Nucleus accumbens (tissue), 56 donors: ENCODE measurements at regions not wholly inside any gene's neighbourhood (a gene's known extent, or its start where the extent isn't known, plus 50 kb on each side); places are given as distances from the start of the nearest gene placed in this dataset.
"Not testable (repeated sequence)": the region's sequence is repeated elsewhere in the genome, so short reads cannot be mapped to it uniquely, and the experiment has no call there.

Experiments
- DNase-seq, 56 donors: peaks; one replicate each; lab custom pipeline; 2025; lab: John Stamatoyannopoulos, UW

GRCh38 chr2:144925886-144926285 is 406.0 kb upstream of the ZEB2 start:
- no peak for DNase-seq

DNA sequence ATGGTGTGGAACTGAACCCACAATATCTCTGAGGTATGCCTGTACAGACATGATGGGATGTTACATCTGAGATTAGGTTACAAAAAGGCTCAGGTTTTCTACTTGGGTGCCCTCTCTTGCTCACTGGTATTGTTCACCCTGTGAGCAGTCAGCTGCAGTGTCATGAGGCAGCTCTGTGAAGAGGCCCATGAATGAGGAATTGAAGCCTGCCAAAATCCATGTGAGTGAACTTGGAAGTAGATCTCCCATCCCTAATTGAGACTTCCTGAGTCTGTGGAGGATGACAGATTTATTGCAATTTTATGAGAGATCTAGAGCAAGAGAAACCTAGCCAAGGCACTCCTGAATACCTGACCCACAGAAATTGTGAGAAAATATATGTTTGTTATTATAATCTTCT is 404.9 kb upstream of the ZEB2 start:
- no peak for DNase-seq

DNA sequence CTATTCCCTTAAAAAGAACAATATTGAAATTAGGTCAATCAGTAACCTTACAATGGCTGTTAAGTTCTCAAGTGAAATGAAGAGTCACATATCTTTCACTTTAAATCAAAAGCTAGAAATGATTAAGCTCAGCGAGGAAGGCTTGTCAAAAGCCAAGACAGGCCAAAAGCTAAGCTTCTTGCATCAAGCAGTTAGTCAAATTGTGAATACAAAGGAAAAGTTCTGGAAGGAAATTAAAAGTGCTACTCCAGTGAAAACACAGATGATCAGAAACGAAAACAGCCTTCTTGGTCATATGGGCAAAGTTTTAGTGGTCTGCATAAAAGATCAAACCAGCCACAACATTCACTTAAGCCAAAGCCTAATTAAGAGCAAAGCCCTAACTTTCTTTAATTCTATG is 402.6 kb upstream of the ZEB2 start:
- no peak for DNase-seq

DNA sequence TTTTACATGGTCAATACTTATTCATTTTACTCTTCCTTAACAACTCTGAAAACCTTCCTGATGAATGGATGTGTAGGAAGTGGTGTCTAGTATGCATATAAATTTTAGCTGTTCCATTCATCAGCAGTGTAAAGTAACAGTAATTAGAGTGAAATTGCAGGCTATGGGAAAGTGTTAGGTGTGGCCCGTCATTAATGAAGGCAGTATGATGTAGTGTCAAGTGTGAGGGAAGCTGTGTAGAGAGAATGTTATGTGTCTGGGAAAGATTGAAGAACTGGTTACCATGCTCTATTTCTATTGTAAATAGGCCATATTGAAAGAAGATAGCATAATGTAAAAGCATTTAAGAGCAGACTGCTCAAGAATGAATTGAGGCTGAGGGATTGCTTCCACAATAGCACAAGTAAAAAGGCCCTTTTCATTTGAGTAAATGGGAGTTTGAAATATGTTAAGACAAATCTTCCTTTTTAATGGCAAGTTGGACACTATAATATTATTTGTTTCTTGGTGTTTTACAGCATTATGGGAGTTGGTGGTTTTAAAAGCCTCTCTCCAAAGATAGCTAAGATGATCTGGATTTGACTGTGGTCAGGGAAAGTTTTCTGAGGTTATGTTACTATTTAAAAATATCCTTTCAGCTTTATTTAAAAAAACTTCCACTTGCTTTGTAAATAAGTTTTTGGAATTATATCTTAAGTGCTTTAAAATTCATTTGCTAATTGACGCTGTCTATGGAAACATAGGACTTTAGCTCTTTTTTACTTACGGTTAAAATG is 401.0 kb upstream of the ZEB2 start:
- no peak for DNase-seq

GRCh38 chr2:144914622-144915318 is 394.9 kb upstream of the ZEB2 start:
- DNase-seq = no peak

DNA sequence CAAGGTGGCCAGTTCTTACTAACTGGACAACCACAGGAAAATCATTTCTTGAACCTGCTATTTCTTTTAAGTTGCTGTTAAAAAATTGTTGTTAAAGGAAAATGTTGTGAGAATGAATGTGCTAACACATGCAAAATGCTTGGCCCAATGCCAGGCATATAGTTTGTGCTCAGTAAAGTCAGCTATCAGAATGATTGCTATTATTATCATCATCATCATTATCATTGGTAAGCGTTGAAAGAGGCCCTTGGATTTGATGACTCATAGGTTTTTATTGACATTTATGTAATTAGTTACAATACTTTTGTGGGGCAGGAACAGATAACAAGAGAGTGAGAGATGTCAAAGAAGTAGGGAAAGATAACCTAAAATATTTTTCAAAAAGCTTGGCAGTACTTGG is 394.2 kb upstream of the ZEB2 start:
- no peak for DNase-seq

GRCh38 chr2:144912206-144912605 is 392.3 kb upstream of the ZEB2 start:
- no peak for DNase-seq

DNA sequence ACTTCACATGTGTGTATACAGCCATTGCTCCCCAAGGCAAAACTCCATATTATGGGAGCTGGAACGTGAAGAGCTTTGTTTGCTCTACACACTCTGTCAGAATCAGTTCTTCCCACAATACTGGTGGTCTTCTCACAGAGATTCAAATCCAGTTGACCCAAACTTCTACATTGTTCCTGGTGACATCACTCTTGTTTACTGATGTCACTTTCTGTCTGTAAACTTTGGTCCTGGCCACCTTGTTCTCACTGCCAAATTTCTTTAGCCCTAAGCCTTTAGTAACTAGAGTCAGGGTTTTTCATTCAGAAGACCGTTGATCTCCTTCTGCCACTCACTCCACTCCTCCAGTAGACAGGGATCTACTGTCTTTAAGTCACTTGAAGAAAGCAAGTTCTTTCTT is 386.0 kb upstream of the ZEB2 start:
- DNase-seq = no peak

DNA sequence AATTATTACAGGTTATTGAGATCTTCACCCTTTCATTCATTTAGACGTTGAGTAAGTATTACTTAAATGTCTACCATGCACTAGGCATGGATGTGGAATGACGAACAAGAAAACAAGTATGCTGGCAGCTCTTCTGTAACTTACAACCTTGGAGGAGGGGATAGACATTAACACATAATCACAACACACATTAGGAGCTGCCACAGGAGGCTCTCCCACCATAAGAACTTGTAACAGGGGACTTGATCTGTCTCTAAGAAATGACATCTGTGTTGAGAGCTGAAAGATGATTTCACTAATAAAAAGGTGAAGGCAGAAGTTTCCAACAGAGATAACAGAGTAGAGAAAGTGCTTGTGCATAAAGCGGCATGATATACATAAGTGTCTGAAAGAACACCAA is 384.7 kb upstream of the ZEB2 start:
- no peak for DNase-seq

GRCh38 chr2:144903045-144903444 is 383.1 kb upstream of the ZEB2 start:
- not testable (repeated sequence) for DNase-seq

DNA sequence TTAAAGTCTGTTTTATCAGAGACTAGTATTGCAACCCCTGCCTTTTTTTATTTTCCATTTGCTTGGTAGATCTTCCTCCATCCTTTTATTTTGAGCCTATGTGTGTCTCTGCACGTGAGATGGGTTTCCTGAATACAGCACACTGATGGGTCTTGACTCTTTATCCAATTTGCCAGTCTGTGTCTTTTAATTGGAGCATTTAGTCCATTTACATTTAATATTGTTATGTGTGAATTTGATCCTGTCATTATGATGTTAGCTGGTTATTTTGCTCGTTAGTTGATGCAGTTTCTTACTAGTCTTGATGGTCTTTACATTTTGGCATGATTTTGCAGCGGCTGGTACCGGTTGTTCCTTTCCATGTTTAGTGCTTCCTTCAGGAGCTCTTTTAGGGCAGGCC is 381.5 kb upstream of the ZEB2 start:
- DNase-seq = not testable (repeated sequence)

DNA sequence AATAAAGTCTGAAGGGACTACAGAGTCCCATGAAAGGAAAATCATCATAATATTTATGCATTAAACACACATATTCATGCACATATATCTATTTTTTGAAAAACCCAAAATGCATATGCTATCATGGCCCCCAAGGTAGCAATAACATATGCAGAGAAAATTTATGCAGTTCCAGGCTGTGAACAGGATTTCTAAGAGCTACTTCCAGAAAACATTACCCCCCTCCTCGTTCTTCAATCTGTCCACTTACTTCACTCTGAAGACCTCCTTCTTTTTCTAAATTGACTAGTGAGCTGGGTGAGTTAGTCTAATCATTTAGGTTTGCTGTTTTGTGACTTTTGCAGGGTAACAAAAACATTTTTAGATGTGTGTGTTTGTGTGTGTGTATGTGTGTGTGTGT is 376.4 kb upstream of the ZEB2 start:
- no peak for DNase-seq

DNA sequence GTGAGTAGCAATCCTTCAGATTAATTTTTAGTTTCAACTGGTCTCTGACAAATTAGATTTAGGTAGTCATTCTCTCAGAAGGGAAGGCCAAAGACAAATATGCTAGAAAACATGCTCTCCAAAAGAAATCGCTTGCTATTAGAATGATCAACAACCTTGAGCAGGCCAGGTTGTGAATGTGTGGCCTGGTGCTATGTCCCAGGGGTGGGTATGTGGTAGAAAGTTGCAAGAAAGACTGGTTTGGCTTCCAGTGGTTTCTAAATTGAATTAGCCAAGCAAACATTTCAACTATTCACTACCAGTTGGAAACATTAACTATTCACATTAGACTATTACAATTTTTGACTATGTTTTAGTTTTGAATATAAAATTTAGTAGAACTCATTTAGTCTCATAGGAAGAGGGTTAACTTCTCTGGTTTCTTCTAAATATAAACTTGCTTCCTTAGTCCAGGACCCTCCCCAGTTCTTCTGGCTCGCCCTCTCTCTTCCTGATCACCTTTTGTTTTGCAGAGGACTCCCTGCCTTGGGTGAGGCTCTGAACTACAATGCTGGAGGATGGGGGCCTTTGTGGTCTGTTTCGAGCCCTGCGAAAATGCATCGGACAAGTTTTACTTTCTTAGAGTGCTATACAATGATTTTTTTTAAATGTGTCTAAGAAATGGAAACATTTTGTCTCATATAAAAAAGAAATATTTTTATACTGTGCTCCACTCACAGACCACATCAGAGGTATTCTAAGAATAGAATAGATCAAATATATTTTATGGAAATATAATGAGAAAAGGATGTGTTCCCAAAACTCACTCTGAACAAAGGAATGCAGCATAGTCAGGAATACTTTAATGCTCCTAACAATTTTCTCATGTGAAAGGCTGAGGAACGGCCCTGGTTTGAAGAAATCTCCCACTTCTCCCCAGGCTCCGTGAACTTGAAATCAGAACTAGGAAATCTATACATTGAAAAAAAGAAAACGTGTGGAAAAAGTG is 375.0 kb upstream of the ZEB2 start:
- DNase-seq = no peak

GRCh38 chr2:144893464-144893863 is 373.5 kb upstream of the ZEB2 start:
- no peak for DNase-seq

DNA sequence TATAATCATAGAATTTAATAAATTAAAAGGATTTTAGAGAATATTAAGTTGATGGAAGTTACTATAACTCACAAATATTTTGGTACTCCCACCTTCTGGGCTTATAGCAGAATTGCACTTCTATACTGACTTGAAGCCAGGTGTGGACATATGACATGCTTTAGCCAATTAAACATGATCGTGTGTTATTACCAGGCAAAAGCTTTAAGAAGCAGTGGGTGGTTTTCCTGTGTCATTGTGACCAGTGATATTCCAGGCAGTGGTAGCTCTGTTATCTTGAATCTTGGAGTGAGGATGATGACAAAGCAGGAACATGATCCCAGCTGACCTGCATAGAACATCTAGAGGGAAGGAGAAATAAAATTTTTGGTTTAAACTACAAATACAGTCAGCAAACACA is 370.9 kb upstream of the ZEB2 start:
- no peak for DNase-seq

DNA sequence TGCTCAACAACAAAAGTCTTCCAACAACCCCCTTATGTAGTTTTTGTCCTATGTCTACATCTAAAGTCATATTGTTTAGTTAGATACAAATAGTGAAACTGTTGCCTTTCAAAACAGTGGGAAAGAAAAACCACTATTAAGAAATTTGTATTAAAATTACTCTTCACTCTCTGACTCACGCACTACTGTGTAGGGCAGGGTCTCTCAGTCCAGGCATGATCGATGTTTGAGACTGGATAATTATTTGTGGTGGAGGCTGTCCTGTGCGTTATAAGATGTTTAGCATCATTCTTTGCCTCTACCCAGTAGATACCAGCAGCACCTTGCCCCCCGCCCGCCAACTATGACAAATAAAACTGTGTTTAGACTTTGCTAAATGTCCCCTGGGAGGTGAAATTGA is 369.4 kb upstream of the ZEB2 start:
- DNase-seq = no peak

DNA sequence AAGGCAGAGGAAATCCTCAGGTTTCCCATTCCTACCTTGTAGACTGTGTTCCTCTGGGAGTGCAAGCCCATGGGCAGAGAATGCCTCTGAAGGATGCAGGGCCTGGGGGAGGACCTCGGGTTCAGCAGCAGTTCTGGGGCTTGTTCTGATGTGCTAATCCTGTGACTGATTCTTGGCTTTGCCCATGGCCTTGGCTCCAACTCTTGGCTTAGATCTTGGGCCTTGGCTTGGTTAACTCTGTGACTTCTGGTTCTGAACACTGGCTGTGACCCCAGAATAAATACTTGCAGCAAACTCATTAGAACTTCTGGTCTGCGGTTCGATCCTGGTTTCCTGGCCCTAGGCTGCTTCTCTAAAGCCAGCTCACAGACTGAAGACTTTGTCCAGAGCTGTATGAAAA is 366.9 kb upstream of the ZEB2 start:
- DNase-seq = peak in 25 of 56 donors; percentile 0 to 45 (median 11)

- DNase-seq = no peak
Observed at GRCh38 chr2:144877893-144878292, 358.0 kb upstream of the ZEB2 start.

GRCh38 chr2:144876013-144876412 is 356.1 kb upstream of the ZEB2 start:
- DNase-seq = no peak

DNA sequence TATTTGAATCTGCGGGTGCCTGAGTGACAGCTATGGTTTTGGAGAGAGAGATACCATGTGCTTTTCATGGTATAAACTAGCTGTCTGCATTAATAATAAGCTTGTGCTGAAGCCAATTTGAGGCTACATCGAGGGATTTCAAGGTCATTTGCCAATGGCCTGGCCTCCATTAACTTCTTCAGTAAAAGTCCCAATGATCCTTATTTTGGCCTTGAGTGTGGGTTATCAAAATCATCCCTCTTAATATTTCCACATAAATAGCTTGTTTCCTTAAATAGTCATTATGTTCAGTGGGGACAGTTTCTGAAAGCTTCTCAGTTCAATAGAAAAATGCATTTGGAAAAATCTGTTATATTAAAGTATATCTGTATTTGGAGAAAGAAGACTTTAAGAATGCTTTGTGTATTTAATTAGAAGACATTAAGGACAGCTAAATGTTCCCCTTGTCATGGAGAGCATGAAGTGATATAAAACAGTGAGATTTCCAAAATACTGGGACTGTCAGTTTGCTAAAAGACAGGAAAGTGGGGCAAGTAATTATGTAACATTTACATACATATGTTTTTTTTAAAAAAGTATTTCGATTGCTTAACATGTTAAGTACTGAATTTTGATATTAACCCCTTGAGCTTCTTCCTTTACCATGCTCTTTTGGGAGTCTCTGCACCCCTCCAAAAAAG is 355.5 kb upstream of the ZEB2 start:
- no peak for DNase-seq

DNA sequence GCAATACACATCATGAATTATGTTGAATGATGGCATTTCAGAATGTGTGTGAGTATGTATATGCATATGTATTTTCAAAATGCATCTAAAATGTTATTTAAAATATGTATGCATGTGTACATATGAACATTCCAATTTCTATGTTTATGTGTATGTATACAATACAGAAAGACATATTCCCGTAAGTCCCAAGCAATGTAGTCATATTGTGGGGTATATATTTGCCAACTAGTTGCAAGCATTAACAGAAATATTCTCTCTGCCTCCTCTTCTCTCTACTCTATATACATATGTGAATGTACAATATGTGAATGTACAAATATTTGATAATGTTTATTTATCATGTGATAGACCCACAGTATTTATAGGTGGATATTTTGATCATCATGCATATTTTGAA is 345.8 kb upstream of the ZEB2 start:
- DNase-seq = no peak
